COLO829 (cell line): ENCODE measurements at regions not wholly inside any gene's neighbourhood (a gene's known extent, or its start where the extent isn't known, plus 50 kb on each side); places are given as distances from the start of the nearest gene placed in this dataset.

Experiments
- DNase-seq: peaks from one replicate; pipeline ENCODE4 v3.0.0; 2012; ENCODE audit warnings: low spot score

GRCh38 chr3:162014284-162014683 is 517.7 kb downstream of the OTOL1 start:
- DNase-seq, result no peak

DNA sequence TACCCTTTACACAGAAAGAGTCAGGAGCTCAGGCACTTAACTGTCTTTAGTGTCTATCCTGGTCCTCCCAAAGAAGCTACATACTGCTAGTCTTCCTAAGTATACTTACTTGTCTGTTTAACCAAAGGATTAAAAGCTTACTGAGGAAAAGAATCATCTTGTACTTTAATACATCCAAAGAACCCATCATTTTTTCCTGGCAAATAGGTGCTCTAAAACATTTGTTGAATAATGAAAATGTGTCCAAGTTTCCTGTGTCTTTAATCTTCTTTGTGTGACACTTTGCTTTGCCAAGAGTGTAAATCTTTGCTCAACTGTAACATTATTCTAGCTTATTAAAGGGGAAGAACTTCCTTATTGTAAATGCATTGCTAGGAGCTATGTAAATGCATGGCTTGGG is 519.2 kb downstream of the OTOL1 start:
- no peak for DNase-seq

DNA sequence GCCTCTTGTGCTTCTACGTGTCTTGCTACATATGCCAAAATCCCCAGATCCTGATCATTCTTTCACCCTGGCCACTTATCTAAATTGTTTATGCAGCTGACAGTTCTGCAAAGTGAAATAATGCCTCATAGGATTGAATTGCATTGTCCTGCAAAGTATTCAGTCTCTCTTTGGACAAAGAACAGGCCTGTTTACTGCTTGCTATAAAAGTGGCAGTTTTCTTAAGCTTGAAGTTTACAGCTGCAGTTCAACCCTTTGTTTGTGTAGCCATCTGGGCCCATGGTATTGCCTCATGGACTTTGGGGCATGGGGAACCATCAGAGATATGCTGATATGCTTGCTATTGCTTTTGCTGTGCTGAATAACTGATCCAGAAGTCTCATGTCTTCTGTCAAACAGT is 523.2 kb downstream of the OTOL1 start:
- no peak for DNase-seq

GRCh38 chr3:162021206-162021605 is 524.6 kb downstream of the OTOL1 start:
- DNase-seq, result no peak

GRCh38 chr3:162022911-162023310 is 526.3 kb downstream of the OTOL1 start:
- DNase-seq, result no peak

DNA sequence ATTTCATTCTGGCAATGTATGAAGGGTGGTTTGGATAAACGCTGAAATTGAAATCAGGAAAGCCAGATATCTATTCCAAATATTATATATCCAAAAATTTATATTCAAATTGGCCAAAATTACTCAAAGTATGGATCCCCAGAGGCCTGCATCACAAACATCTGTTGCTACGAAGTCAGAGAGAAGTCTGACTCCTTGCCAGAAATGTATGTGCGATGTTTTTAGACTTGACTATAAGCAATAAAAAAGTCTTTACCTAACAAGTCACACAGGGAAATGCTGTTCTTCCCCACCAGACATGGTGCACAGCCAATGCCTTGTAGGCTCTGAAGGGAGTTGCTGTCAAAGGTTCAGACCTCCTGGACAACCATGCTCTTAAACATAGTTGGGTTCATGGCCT is 533.1 kb downstream of the OTOL1 start:
- no peak for DNase-seq

- peak; percentile 8 for DNase-seq
Measured at GRCh38 chr3:162034368-162034767, 537.8 kb downstream of the OTOL1 start.

- DNase-seq, result no peak
Measured at GRCh38 chr3:162041622-162042021, 545.0 kb downstream of the OTOL1 start.

DNA sequence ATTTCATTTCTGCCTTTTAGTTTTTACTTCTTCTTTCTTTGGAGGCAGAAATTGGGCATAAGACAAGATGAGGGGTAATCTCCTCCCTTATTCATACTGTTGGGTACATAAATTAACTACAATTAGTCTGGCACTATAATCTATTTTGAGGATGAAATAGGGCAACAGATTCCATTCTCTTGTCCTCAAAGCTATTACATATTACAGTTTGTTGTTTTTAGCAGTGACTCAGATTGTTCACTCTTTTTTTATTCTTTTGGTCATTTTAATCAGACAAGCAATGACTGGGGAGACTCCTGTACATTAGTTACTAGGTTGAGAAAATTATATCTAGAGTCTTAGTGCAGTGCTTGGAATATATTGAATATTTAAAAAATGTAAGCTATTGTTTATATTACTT is 556.0 kb downstream of the OTOL1 start:
- no peak for DNase-seq

GRCh38 chr3:162072656-162073164 is 576.1 kb downstream of the OTOL1 start:
- DNase-seq, result no peak

DNA sequence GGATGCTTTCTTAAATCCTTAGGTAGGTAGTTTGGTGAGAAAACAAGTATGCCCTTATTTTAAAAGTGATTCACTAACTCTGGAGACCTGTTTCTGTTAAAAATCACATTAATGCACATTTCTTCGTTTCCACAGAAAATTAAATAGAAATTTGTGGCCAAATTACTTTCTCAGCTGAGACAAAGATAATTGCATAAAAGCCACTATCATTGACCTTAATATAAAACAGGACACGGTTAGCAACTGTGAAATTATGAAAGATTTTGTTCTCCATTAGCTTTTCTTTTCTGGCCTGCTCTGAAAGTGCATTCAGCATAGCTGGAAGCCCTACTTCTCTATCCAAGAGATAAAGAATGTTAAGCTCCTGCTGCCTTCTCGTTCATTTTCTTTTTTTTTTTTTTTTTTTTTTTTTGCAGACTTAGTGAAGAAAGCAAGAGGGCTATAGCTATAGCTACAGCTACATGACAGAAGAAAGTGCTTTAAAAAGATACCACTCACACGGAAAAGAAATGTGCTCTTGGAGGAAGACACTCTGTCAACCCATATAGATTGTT is 576.9 kb downstream of the OTOL1 start:
- DNase-seq, result no peak

- DNase-seq, result no peak
Measured at GRCh38 chr3:162077108-162077507, 580.5 kb downstream of the OTOL1 start.

DNA sequence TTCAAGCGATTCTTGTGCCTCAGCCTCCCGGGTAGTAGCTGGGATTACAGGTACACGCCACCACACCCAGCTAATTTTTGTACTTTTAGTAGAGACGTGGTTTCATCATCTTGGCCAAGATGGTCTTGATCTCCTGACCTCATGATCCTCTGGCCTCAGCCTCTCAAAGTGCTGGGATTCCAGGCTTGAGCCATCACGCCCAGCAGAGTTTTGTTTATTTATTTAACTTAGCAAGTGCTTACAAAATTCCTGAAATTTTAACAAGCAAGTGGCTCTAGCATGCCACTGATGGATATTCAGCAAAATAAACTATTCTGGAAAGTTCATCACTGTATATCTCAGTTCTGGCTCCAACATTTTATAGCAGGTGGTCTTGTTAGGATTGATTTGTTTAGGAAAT is 585.9 kb downstream of the OTOL1 start:
- no peak for DNase-seq

DNA sequence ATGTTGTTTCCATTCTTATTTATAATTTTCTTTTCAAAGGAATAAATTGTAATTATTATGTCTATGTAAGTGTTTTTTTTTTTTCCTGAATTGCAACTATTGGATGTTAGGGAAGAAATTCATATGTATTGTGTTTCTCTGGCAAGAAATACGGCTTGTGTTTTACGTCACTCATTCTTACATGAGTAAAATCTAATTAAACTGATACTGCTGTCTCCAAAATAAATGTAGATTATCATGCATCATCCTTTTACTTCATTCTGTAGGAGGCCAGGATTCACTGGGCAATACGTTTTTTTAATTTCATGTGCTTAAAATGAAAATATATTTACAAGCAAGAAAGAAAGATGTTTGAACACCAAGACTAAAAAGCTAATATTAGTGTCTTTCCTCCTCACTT is 590.8 kb downstream of the OTOL1 start:
- no peak for DNase-seq

DNA sequence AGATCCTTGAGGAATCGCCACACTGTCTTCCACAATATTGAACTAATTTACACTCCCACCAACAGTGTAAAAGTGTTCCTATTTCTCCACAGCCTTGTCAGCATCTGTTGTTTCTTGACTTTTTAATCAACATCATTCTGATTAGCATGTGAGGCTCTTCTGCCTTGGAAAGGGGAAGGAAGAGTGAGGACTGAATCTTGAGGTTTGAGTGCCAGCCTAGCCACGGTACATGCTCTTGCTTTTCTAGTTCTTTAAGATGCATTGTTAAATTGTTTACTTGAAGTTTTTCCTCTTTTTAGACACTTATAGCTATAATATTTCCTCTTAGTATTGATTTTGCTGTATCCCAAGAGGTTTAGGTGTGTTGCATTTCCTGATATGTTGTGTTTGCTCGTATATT is 596.1 kb downstream of the OTOL1 start:
- no peak for DNase-seq

DNA sequence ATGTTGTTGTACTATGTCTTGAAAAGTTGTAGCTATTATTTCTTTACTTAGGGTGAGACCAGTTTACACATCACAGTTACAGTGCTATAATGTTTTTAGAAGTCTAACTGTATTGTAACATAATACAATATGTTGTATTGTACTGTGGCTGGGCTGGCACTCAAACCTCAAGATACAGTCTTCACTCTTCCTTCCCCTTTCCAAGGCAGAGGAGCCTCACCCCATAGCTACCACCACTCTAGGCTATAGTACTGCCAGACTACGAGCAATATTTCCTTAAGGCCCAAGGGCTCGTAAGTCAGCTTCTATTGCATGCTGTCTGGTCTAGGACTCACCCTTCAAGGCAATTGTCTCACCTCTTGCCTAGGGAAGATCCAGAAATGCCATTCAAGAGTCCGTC is 597.7 kb downstream of the OTOL1 start:
- DNase-seq, result no peak

DNA sequence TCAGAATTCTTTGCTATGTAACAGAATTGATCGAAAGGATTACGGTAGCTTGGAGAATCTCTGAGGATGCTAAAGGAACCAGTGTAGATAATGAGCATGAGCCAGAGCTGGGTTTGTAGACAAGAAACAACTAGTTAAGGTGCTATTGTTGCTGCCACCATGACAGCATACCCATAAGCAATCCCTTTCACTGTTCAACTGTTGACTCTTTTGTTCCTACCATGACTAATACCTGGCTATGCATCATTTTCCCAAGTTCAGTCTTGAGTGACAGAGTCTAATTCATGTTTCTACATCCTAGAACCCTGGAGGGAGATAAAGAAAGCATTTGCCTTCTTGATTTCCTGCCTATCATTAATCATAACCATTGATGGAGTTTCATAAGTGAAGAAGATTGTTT is 600.3 kb downstream of the OTOL1 start:
- peak; percentile 13 for DNase-seq

GRCh38 chr3:162103808-162104207 is 607.2 kb downstream of the OTOL1 start:
- no peak for DNase-seq

DNA sequence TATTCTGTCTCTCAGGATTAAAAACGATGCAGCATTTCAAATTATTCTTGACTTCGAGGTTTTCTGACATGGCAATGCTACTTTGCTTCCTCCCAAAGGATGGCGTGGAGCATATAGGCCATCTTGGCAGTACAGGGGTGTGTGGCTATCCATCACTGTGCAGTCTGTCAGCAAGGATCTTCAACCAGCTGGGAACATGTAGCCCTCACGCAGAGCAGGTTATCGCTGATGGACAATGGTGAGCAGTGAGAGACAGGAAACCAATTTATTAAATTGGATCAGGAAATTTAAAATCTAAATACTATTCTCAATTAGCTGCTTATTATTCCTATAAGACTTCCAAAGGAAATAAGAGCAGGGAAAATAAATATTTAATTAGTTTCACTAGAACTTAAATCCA is 615.3 kb downstream of the OTOL1 start:
- no peak for DNase-seq

- no peak for DNase-seq
Measured at GRCh38 chr3:162112719-162113118, 616.1 kb downstream of the OTOL1 start.

- no peak for DNase-seq
Measured at GRCh38 chr3:162117961-162118360, 621.4 kb downstream of the OTOL1 start.

DNA sequence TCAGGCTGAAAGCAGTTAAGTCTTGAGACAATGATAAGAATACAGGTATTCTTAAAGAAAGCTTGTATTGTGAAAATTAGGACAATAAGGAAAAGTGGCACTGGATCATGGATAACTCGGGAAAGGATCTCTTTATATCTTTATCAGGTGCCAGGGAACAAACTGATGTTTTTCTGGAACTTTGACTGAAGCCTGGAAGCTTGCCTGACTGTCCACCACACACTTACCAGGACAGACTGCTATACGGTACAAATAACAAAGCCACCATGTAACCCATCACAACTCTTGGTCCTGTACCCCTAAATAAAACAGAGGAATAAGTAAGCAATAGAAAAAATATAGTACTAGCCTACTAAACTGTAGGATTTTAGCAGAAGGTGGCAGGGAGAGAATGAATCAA is 623.0 kb downstream of the OTOL1 start:
- no peak for DNase-seq

GRCh38 chr3:162122405-162122804 is 625.8 kb downstream of the OTOL1 start:
- no peak for DNase-seq

DNA sequence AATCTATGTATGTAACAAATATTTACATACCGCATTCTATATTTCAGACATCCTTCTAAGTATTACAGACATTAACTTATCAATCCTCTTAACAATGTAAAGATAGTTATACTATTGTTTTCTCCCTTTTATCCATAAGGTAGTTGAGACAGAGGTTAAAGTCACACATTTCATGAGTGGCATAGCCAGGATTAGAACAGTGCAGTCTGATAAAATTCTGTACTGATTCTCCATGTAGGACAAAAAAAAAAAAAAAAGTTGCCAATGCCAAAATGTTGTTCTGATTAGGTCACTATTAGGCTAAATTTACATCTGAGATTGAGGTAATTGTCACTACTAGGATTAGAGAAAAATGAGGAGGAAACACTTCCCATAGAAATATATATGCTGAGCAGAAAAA is 629.2 kb downstream of the OTOL1 start:
- DNase-seq, result no peak

- no peak for DNase-seq
Measured at GRCh38 chr3:162130582-162130981, 634.0 kb downstream of the OTOL1 start.
